ENCODE measurements at regions not wholly inside any gene's neighbourhood (a gene's known extent, or its start where the extent isn't known, plus 50 kb on each side); places are given as distances from the start of the nearest gene placed in this dataset.

DNA sequence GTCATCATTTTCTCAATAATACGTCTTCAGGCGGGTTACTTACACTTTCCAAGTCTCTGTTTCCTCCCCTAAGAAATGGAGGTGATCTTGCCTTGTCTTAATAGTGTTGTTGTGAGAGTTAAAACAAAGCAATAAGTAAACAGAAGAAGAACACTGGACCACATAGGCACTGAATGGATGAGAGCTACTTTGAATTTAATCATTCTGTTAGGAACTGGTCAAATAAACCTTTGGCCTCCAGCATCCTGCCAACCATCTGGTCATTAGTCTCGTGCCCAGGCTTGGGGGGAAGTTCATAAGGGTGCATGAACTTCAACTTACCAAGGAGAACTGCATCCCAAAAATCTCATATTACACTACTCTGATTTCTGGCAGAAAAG, 109.4 kb upstream of the C7orf33 start:
- Histone ChIP-seq H3K4me2 (0 out of 3 replicates have a peak overlapping the region, but pooled peaks have one; percentile 17), H3K9me3 (no peaks in the 10 kb centered on the region), H3K4me3 (no peak overlapping the region), H3K4me1 (no peaks in the 10 kb centered on the region), H3K27ac (no peak overlapping the region)
- no peak for DNase-seq (ENCODE audit: low read depth in 1 of 2, low spot score in 1 of 2)
- TF ChIP-seq, protein P1, sequence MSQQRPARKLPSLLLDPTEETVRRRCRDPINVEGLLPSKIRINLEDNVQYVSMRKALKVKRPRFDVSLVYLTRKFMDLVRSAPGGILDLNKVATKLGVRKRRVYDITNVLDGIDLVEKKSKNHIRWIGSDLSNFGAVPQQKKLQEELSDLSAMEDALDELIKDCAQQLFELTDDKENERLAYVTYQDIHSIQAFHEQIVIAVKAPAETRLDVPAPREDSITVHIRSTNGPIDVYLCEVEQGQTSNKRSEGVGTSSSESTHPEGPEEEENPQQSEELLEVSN (IDR thresholded peaks at IDR 0.05; ENCODE audit: borderline replicate concordance, low read depth): no peak
- TF ChIP-seq FOSB (CRISPR knock-in tag; IDR thresholded peaks at IDR 0.05): no peak
- no peak for TF ChIP-seq POLR2A (IDR thresholded peaks at IDR 0.05; ENCODE audit: low read length)
- ChIA-PET CTCF (no interaction called here), POLR2A (no interaction called here)
- no peak for FAIRE-seq
- 58% methylated on average over 3 of the region's 3 CpGs for whole genome bisulfite sequencing (ENCODE audit: missing lambda C conversion rate)
- ATAC-seq: no peak

DNA sequence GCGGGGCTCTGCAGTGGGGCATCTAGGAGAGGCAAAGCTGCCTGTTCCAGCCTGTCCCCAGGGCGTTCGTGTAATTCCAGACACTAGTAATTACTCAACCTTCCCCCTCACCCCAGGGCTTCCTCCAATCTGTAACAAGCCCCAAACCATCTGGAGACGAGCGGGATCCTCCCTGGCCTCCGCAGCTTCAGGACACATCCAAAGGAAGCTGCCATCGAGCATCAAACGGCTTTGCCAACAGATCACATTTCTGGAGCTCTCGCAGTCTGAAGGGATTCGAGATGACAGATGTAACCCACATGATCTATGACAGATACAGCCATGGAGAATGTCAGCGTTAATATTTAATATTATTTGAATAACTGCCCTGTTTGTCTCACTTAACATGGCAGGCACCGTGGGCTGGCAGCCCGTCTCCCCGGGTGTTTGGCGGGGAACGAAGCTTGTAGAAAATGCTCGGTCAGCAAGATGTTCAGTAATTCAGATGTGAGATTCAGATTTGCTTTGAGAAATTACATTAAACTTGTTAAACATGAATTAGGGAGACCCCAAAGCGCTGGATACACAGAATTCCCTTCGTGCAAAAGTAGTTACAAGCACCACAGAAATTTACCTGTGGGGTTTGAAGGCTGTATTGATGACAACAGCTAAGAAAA, 108.5 kb upstream of the C7orf33 start:
- ATAC-seq: no peak
- H3K4me3 ChIP-seq: no peak overlapping the region
- POLR2A ChIA-PET: no interaction called here

GRCh38 chr7:148483515-148484308, 106.9 kb upstream of the C7orf33 start:
- Histone ChIP-seq H3K4me2 (no peak overlapping the region), H3K9me3 (no peaks in the 10 kb centered on the region), H3K4me3 (no peak overlapping the region), H3K27ac (no peak overlapping the region), H3K4me1 (no peaks in the 10 kb centered on the region)
- FAIRE-seq (no peak), ATAC-seq (no peak), DNase-seq (ENCODE audit: low read depth in 1 of 2, low spot score in 1 of 2) (no peak)
- CTCF ChIA-PET: no interaction called here
- POLR2A ChIA-PET: no interaction called here
- 60% methylated on average over 17 of the region's 17 CpGs for WGBS (ENCODE audit: missing lambda C conversion rate)
- no peak for TF ChIP-seq JUN (IDR thresholded peaks at IDR 0.05)
- no peak for TF ChIP-seq ELK1 (IDR thresholded peaks at IDR 0.05; ENCODE audit: low read depth, low read length)
- no peak for TF ChIP-seq HOXA7 (CRISPR knock-in tag; IDR thresholded peaks at IDR 0.05)
- no peak for TF ChIP-seq EHF (CRISPR knock-in tag; IDR thresholded peaks at IDR 0.05)
- TF ChIP-seq, protein P2, sequence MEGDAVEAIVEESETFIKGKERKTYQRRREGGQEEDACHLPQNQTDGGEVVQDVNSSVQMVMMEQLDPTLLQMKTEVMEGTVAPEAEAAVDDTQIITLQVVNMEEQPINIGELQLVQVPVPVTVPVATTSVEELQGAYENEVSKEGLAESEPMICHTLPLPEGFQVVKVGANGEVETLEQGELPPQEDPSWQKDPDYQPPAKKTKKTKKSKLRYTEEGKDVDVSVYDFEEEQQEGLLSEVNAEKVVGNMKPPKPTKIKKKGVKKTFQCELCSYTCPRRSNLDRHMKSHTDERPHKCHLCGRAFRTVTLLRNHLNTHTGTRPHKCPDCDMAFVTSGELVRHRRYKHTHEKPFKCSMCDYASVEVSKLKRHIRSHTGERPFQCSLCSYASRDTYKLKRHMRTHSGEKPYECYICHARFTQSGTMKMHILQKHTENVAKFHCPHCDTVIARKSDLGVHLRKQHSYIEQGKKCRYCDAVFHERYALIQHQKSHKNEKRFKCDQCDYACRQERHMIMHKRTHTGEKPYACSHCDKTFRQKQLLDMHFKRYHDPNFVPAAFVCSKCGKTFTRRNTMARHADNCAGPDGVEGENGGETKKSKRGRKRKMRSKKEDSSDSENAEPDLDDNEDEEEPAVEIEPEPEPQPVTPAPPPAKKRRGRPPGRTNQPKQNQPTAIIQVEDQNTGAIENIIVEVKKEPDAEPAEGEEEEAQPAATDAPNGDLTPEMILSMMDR (IDR thresholded peaks at IDR 0.05): no peak
- no peak for TF ChIP-seq GATA3 (IDR thresholded peaks at IDR 0.05; ENCODE audit: borderline replicate concordance)
- no peak for TF ChIP-seq ZSCAN20 (CRISPR knock-in tag; IDR thresholded peaks at IDR 0.05)
- no peak for TF ChIP-seq NFE2L2 (conservative IDR thresholded peaks at IDR 0.05; ENCODE audit: low read length)
- TF ChIP-seq, protein P1 (IDR thresholded peaks at IDR 0.05; ENCODE audit: borderline replicate concordance, low read depth): no peak
- no peak for TF ChIP-seq SREBF2 (IDR thresholded peaks at IDR 0.05)
- no peak for TF ChIP-seq SMC3 (IDR thresholded peaks at IDR 0.05)
- no peak for TF ChIP-seq RFX5 (IDR thresholded peaks at IDR 0.05)
- no peak for TF ChIP-seq CBX2 (IDR thresholded peaks at IDR 0.05; ENCODE audit: borderline replicate concordance, low read depth)
- TF ChIP-seq EHMT2 (IDR thresholded peaks at IDR 0.05; ENCODE audit: low read depth): no peak
- TF ChIP-seq HOXB13 (CRISPR knock-in tag; IDR thresholded peaks at IDR 0.05; ENCODE audit: low read depth): no peak
- TF ChIP-seq BHLHE40 (IDR thresholded peaks at IDR 0.05; ENCODE audit: low read depth, low read length): no peak
- no peak for TF ChIP-seq CHD2 (IDR thresholded peaks at IDR 0.05; ENCODE audit: low read length, partially characterized antibody)

More for the DNA sequence above, 108.5 kb upstream of the C7orf33 start:
- Histone ChIP-seq H3K9me3 (no peaks in the 10 kb centered on the region), H3K4me2 (no peak overlapping the region), H3K4me1 (no peaks in the 10 kb centered on the region), H3K27ac (no peak overlapping the region)
- WGBS (ENCODE audit: missing lambda C conversion rate): 63% methylated on average over 18 of the region's 19 CpGs
- CTCF ChIA-PET: no interaction called here
- TF ChIP-seq POLR2A (IDR thresholded peaks at IDR 0.05; ENCODE audit: low read length) (no peak), ZFP36 (IDR thresholded peaks at IDR 0.05; ENCODE audit: borderline replicate concordance, partially characterized antibody) (no peak), TFCP2L1 (CRISPR knock-in tag; IDR thresholded peaks at IDR 0.05) (no peak), MAFK (IDR thresholded peaks at IDR 0.05; ENCODE audit: partially characterized antibody) (peak; percentile 84)
- TF ChIP-seq, protein P3, sequence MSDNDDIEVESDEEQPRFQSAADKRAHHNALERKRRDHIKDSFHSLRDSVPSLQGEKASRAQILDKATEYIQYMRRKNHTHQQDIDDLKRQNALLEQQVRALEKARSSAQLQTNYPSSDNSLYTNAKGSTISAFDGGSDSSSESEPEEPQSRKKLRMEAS (IDR thresholded peaks at IDR 0.05): no peak
- DNase-seq (ENCODE audit: low read depth in 1 of 2, low spot score in 1 of 2) (no peak), FAIRE-seq (no peak)
